ENCODE measurements at regions not wholly inside any gene's neighbourhood (a gene's known extent, or its start where the extent isn't known, plus 50 kb on each side); places are given as distances from the start of the nearest gene placed in this dataset.
"Not testable (repeated sequence)": the region's sequence is repeated elsewhere in the genome, so short reads cannot be mapped to it uniquely, and the experiment has no call there.

DNA sequence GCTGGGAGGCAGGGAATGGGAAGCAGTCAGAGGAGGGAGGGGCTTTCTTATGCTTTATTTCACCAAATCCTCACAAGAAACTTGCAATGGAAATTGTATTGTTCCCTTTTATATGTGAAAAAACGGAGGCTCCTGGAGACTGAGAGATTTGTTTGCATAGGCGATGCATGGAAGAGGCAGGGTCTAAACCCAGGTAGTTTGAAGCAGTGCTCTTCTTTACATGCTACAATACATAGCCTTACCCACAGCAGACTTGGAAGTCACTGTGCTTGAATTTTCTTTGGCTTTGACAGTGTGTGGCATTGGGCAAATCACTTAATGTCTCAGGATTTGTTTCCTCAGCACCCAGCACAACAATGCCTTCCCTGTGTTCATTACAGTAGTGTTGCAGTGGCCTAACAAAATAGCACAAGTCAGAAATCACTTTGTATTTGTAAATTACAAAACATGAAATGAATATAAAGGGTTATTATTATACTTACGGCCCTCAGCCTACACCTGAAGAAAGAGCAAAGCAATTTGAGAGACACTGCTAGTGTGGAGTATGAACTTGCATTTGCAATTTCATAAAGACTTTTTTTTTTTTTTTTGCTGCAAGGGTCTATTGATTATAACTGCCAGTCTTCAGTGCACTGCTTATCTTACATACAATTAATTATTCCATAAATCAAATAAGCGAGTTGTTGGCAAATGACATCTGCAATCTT lies 646.4 kb upstream of the KCNMB2 start:
- no peak for DNase-seq

DNA sequence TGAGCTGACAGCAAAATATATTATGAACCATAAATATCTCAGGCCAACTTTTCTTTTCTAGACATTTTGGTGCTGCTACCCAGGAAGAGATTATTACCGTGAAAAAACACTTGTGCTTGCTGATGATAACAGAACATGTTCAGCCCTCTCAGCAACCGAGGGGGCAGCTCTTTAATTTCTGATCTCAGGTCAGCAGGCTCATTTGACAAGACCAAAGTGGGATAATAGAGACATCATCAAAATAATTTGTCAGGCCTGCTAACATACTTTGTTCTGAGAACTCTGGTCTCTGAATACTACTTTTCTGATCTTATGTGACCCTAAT lies 645.9 kb upstream of the KCNMB2 start:
- DNase-seq, result peak; percentile 55

DNA sequence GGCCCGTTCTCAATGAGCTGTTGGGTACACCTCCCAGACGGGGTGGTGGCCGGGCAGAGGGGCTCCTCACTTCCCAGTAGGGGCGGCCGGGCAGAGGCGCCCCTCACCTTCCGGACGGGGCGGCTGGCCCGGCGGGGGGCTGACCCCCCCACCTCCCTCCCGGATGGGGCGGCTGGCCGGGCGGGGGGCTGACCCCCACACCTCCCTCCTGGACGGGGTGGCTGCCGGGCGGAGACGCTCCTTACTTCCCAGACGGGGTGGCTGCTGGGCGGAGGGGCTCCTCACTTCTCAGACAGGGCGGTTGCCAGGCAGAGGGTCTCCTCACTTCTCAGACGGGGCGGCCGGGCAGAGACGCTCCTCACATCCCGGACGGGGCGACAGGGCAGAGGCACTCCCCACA lies 644.7 kb upstream of the KCNMB2 start:
- not testable (repeated sequence) for DNase-seq

DNA sequence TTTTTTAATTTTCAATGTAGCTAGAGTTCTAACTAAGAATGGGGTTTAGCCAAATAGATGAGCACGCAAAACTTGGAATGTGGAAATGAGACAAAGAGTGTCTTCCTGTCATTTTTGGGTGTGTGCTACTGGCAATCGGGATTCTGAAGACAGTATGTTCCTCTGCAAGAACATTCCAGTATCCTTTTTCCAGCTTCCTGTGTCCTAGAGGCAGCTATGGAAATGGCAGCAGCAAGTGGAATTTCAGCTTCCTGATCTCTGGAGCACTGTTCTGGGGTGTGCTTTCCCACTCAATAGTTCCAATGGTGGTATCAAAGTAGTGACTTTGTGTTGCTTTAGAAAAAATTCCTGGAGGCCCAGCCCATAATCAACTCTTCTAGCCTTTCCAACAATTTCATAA lies 642.9 kb upstream of the KCNMB2 start:
- DNase-seq, result no peak

DNA sequence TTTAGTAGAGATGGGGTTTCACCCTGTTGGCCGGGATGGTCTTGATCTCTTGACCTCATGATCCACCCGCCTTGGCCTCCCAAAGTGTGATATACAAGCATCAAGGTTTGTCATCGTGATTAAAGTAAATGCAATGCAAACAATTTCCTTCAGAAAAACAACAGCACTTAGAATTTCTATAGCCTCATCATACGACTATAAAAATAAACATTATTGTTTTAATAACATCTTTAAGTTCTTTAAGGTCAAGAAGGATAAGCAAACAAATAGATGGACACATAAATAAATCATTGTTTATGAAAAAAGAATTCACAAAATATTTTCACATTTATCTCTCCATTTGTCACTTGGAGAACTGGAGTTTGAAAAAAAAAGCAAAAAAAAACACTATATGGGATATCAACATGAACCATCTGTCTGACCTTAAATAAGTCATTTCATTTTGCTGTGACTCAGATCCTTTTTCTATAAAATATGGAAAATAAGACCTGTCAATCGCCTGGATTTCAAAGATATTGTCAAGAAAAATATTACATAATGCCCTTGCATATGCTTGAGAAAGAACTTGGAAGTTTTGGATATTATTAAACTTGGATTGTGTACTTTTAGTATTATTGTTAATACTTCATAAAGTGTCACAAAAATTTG lies 642.0 kb upstream of the KCNMB2 start:
- DNase-seq, result peak; percentile 51

DNA sequence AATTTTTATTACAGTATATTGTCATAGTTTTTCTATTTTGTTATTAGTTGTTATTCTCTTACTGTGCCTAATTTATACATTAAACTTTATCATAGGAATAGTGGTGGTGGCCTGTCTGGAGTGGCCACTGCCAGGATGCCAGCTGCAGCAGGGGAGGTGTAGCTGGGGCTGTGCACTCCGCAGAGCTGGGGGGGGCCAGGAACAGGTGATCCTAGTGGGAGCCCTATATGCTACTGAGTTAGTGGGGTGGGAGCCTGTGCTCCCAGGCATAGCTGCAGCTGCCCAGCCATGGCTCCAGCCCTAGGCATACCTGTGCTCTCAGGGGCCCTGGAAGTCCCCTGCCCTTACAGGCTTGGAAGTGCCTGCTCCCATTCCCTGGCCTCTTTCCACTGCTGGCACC lies 638.1 kb upstream of the KCNMB2 start:
- DNase-seq, result no peak

DNA sequence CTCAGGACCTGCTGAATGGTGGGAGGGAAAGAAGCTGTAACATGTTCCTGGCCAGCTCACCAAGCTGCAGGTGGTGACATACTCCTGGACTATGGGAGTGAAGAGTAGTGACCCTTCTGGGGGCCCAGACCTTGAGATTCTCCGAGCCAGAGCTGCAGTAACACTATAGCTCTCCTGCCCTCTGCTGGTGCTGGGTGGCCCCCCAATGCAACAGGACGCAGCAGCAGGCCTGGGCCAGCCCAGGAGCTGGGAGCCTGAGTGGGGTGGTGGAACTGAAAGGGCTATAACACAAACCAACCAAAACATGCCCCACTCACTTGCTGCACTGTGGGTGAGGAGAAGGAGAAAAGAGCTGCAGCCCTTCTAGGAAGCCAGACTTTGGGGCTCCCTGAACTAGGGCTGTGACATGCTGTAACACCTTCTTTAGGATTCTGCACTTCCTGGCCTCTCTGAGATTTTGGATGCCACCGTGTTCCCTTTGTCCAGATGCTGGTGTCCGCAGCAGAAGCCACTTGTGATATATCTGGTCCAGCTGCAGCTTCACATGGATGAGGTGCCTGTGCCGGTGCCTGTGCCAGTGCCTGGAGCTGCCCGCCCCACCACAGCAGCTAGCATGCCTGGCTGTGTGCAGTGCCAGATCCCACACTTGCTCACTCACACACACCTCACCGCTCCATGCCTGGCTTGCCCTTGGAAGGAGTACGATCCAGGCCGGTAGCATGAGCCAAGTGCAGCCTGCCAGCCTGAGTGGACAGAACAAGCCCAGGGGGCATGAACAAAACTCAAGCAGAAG lies 636.8 kb upstream of the KCNMB2 start:
- DNase-seq, result no peak

DNA sequence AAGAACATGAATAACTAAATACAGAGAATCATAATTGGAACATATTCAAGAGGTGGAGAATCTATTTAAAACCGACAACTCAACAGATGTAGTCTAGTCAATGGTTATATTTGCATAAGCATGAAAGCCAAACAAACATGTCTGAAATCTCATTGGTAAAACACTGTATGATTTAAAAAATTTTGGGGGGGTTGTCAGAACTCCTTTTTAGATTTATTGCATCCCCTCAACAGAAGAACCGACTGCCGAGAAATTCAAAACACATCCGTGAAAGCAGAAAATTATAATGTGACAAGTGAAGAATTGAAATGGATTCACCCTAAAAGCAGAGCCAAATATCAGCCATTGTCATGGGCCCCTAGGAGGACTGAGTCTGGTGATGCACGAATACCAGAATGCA lies 633.4 kb upstream of the KCNMB2 start:
- no peak for DNase-seq

DNA sequence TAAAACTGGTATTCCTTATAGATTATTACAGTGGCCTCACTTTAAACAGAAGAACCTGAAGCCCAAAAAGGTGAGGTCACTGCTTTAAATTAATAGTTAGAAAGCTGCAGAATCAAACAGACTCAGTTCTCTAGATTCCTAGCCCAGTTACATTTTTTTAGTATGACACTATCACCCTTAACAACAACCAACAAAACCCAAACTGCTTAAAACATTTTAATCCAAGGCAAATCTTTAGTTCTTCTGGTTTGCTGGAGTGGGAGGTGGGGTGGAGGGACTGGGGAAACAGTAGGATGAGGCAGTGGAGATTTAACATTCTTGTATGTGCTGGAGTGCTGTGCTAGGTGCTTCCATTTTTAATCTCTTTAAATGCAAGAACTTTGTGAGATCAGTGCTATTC lies 631.6 kb upstream of the KCNMB2 start:
- no peak for DNase-seq

DNA sequence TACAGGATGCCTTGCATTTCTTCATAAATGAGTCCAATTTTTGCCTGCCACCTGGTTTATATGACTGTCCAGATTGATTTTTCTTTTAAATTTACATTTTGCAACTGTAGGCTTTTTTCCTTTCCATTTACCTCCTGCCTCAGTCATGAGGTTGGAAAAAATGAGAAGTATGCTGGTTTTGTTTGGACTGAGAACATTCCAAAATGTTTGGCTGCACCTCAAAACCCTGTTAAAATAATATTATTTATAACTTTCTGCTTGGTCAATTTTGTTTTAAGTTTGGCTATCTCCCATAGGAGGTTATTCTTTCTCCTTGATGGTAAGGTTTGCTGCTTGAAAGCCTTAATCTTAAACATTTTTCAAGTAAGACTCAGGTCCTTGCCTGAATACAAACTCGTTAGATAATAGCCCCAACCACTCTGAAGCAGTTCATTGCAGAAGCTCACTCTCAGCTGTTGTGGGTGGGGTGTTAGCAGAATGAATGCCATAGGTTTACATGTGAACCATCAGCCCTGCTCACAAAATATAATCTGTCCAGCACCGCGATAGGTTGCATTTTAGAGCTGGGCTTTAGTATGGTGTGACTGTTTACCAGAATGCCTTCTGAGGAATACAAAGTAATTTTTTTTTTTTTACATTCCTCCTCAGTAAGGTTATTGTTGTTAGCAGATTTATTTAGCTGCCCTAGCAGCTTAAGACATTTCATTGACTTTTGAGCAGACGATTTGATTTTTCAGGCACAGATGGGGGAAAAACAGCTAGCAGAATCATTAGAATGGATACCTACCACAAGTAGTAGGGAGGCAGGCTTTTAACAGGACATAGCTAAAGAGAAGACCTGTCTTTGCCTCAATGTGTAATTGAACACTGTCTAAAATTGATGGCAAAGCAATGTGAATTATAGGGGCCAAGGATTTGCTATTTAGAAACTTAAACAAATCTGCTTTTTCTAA lies 630.8 kb upstream of the KCNMB2 start:
- DNase-seq, result no peak

DNA sequence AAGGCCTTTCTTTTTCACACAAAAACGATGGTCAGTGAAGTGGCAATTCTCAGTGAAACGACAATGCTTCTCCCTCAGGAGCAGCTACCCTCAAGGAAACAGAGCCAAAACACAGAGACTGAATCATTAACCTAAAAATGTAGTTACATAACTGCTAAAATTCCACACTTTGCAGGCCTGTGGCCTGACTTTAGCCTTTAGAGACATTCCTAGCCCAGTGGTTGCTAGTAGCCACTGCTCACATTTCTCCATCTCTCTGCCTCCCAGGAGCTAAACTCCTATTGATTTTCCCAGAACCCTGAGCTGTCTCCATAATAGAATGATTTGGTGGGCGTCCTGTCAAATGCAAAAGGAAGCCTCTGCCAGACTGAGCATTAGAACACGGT lies 630.1 kb upstream of the KCNMB2 start:
- no peak for DNase-seq

DNA sequence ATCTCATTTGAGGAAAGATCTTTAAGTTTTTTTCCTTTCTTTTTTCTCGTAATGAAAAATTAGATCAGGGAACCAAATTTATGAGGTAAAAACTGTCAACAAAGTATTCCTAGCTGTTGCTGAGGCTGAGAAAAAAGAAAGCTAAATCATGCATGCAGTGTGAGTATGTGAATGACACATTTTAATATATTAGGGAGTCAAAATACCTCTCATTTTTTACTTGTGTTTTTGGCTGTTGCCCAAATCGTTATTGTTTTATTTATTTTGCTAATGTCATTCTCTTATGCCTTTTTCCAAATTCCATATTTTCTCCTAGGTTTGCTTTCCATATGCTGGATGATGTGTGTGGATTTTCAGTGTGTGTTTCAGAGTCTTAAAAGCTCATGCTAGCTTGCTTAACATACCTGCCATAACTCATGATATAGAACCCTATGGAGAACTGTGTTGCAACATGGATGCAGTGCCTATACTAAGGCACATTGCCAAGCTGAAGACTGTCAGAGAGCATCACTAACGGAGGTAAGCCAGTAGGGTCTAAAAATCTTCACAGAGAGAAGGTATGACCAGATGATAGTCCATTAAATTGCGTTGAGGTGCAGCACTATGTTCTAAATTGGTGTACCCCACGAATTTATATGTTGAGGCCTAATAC lies 629.5 kb upstream of the KCNMB2 start:
- DNase-seq, result no peak

DNA sequence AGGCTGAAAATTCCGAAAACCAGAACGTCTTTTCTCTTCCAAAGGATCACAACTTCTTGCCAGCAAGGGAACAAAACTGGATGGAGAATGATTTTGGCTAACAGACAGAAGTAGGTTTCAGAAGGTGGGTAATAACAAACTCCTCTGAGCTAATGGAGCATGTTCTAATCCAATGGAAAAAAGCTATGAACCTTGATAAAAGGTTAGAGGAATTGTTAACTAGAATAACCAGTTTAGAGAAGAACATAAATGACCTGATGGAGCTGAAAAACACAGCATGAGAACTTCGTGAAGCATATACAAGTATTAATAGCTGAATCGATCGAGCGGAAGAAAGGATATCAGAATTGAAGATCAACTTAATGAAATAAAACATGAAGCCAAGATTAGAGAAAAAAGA lies 626.7 kb upstream of the KCNMB2 start:
- DNase-seq, result not testable (repeated sequence)

DNA sequence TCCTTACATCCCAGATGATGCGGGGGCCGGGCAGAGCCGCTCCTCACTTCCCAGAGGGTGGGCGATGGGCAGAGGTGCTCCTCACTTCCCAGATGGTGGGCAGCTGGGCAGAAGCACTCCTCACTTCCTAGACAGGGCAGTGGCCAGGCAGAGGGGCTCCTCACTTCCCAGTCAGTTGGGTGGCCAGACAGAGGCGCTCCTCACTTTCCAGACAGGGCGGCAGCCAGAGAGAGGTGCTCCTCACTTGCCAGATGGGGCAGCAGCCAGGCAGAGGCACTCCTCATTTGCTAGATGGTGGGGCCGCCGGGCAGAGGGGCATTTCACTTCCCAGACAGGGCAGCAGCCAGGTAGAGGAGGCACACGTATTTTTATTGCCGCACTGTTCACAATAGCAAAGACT lies 622.0 kb upstream of the KCNMB2 start:
- no peak for DNase-seq

DNA sequence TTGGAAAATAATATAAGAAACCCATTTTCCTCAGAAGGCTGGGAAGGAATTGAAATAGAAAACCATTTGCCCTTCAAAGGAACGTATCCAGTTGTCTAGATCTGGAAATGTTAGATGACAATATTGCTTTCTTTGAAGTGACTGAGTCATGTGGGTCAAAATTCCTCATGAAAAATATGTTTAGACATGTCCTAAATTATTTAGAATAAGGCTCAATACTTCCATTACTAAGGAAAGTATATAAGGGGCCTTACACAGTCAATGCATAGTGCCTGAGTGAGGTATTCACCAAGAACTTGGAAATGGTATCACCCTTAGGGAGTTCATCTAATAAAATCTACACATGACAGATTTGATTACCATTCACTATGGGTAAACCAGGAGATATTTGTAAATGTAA lies 619.8 kb upstream of the KCNMB2 start:
- DNase-seq, result no peak

DNA sequence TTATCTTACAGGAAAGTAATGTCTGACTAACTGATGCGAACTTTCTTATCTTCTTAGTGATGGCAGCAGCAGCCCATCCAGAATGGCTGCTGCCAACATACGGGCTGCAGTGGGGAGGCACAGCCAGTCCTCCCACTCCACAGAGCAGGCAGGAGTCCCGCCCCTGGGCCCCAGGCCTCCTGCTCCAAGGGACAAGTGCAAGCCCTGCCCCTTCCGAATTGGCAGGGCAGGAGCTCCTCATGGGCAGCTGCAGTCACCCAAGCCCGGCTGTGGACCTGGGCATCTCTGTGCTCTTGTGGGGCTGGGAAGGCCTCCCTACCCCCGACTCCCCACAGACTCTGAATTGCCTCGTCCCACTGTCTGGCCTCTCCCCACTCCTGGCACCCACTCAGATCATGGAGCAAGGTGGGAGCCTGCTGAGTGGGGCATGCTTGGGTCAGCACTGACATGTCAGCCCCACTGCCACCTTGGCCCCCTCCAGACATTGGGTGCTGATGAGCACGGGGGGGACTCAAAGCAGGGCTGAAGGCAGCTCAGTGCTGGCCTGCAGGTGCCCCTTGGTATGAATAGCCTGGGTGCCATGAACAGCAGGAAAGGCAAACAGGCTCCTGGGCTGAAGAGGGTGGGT lies 618.9 kb upstream of the KCNMB2 start:
- DNase-seq, result no peak

DNA sequence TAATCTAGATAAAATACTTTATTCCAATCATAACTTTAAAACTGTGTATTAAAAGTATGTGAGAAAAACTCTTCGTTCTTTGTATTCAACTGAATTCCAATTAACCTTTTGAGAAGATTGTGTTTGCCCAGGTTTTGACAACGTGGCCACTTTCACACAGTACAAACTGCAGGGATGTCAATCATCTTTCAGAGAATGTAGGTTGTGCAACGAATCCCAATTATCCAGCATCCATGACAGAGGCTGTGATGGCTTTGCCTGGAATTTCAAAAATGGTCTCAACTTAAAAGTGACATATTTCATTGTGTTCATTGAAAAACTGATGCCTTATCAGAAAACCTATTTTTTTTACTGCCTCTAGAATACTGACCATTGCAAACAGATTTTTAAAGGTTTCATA lies 615.1 kb upstream of the KCNMB2 start:
- no peak for DNase-seq

DNA sequence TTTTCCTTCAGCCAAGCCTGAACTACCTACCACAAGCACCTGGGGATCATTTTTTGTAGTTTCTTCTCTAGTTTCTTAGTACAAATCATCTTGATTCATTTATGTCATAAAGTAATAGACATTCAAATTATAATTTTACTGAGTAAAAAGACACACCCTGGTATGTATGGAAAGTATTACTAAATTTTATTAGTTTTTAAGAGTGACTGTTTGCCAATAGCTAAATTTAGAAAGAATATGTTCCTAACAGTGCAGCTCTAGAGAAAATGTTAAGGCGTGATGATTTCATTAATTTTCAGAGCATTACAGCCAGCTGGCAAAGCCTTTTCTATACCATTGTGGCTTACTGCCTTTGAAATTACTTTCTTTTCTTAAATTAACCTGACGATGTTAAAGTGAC lies 612.0 kb upstream of the KCNMB2 start:
- no peak for DNase-seq

DNA sequence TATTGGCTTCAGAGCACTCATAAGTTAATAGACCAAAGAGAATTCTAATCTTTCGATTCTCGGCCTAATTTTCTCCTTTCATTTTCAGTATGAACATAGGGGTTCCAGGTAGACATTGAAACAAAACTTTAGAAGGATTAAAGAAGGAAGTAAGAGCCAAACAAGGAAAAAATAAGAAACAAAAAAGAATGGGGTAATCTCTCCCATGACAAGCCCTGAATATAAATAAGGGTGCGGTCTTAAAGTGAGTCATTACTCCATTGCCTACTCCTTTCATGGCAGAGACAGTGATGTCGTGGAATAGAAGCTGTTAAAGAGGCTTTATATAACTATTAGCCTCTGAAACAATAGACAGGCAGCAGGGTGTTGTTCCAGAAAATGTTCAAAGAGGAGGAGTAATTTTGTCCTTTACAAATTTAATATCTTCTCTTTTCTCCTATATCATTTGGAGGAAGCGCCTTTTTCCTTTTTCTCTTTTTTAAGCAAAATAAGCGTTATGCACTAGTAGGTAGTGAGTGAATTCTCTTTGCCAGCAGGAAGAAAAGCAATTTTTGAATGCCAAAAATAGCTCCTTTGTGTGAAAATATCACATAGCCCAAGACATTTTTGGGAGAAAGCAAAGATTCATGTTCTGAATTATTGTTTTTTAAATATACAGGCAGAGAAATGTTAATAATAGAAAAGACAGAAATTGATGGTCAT lies 607.9 kb upstream of the KCNMB2 start:
- DNase-seq, result peak; percentile 47

DNA sequence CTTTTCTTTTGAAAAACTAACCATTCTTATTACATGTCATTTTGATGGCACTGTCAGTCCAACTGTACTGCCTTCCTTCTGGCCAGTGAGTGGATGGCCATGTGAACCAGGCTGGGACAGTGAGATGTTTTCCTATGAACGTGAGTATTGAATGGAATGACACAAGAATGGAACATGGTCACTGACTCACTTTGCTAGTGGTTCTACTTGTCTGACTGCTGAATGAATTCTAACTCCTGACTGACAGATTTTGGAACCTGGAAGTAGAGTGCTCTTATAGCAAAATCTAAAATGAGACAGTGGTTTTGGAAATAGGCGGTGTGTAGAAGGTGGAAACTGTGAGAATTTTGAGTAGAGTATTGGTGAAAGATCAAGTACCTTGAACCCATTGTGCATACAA lies 606.9 kb upstream of the KCNMB2 start:
- DNase-seq, result no peak

DNA sequence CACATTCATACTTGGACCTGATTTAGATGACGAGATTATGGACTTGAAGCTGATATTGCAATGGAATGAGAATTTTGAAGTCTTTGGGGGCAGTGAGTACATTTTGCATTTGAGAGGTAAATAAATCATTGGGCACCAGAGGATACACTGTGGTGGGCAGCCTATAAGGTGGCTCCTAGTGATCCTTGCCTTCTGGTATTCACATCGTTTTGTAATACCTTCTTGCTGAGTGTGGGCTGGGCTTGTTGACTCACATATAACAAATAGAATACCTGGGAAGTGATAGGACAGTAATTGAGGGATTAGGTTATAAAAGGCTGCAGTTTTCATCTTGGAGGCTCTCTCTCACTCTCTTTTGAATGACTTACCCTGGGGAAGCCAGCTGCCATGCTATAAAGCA lies 605.5 kb upstream of the KCNMB2 start:
- DNase-seq, result no peak

DNA sequence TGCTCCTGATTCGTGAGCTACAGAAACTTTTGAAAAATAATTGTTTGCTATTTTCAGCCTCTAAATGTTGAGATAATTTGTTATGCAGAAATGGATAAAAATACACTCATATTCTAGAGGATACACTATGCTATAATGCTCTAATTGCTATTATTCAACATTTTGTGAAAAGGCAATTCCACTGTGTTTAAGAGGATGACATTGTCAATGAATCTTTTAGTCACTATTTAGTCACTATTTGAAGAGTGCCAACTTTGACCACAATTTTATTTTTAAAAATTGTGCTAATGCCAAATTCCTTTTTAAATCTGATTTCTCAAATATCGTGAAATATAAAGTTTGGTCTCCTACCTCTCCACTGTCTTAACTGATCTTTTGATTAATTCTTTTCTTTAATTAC lies 604.9 kb upstream of the KCNMB2 start:
- DNase-seq, result no peak

Measured in hematopoietic multipotent progenitor cell treated with erythropoietin and hydrocortisone succinate and interleukin-3 and kit ligand, for 4 days (in vitro differentiated cells).